Neural progenitor cell (in vitro differentiated cells): ENCODE measurements at regions not wholly inside any gene's neighbourhood (a gene's known extent, or its start where the extent isn't known, plus 50 kb on each side); places are given as distances from the start of the nearest gene placed in this dataset.

ENCODE experiments used
- CTCF ChIP-seq: fragments of 200-600 bp; sonication (generic); IDR thresholded peaks from 2 replicates; pipeline ENCODE4 v1.5.1; 2017; ENCODE audit warnings: antibody characterized with exemption, mild to moderate bottlenecking
- EZH2 ChIP-seq: fragments of 200-600 bp; sonication (generic); IDR thresholded peaks from 2 replicates; pipeline ENCODE4 v1.6.1; 2017; ENCODE audit warnings: antibody characterized with exemption, mild to moderate bottlenecking, moderate library complexity
- EZH2phosphoT487 ChIP-seq: fragments of 200-600 bp; sonication (generic); IDR thresholded peaks from 2 replicates; pipeline ENCODE4 v1.6.1; 2017; ENCODE audit warnings: antibody characterized with exemption

- TF ChIP-seq CTCF, result no peak
- no peak for TF ChIP-seq EZH2phosphoT487
- no peak for TF ChIP-seq EZH2
Observed at GRCh38 chr10:29374162-29374561, 85.3 kb downstream of the LYZL1 start.
